ENCODE measurements at regions not wholly inside any gene's neighbourhood (a gene's known extent, or its start where the extent isn't known, plus 50 kb on each side); places are given as distances from the start of the nearest gene placed in this dataset.

DNA sequence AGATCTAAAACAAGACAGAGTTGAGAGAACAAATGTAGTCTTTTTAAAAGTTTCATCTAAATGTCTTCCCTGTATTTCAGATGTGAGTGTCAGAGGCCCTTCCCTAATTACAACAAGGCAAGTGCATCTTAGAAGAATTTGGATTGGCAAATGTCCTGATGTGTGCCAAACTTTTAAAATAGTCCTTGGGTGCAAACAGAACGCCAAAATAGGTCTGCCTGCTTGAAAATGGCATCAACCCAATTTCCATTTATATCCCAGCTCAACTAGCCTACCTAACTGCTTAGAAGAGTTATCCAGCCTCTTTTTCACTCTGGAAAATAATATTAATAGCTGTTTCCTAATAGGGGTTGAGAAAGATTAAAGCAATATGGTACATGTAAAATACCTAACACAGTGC is 311.8 kb upstream of the ARRDC4 start:
- no peak for DNase-seq
- WGBS, 2 experiments (ENCODE audit: low coverage in 1 of 2, low lambda C conversion rate in 2 of 2, missing lambda C conversion rate in 2 of 2) = 0 to 3% methylated on average over 1 of the region's 1 CpG
- H3K27me3 ChIP-seq (replicated peaks; ENCODE audit: insufficient read depth) = no peaks in the 10 kb centered on the region
- no peak overlapping the region for H3K27ac ChIP-seq
- H3F3A ChIP-seq (ENCODE audit: insufficient read depth) = no peaks in the 10 kb centered on the region
- H3K9ac ChIP-seq = no peak overlapping the region
- H3K4me1 ChIP-seq (ENCODE audit: insufficient read depth) = no peaks in the 10 kb centered on the region
- H3K79me2 ChIP-seq (ENCODE audit: insufficient read depth) = no peaks in the 10 kb centered on the region
- no peak for TF ChIP-seq EZH2phosphoT487 (IDR thresholded peaks at IDR 0.05; ENCODE audit: insufficient read depth, low read depth)
- TF ChIP-seq EZH2 (IDR thresholded peaks at IDR 0.05; ENCODE audit: insufficient read depth, poor library complexity, severe bottlenecking) = no peak
- H3K9me2 ChIP-seq (ENCODE audit: insufficient read depth) = no peaks in the 10 kb centered on the region
- no peak overlapping the region for H3K4me2 ChIP-seq (ENCODE audit: unreplicated experiment)
- no peak overlapping the region for H3K4me3 ChIP-seq
- no peak overlapping the region for H2AFZ ChIP-seq
- in situ Hi-C loops (cut with MboI) = no loop called here
- no peaks in the 10 kb centered on the region for H3K36me3 ChIP-seq (ENCODE audit: low read depth)
- H3K9me3 ChIP-seq (ENCODE audit: low read depth) = no peaks in the 10 kb centered on the region
- no peaks in the 10 kb centered on the region for H4K20me1 ChIP-seq (ENCODE audit: insufficient read depth)

DNA sequence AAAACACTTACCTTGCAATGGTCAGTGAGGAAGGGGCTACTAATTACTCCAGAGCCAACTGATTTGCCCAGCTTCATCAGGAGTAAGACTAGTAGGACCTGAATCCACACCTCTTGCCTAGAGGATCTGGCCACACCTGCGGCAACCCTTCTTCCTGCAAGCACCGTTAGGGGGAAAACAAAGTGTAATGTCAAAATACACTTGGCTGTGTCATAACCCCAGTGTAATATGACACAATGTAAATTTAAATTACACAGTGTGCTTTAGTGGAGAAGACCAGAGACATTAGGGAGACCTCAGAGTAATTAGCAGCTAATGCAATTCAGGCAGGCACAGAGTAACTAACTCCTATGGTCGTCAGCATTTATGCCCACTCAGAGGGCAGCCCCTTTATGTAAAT is 308.5 kb upstream of the ARRDC4 start:
- Histone ChIP-seq H3K79me2 (ENCODE audit: insufficient read depth) (no peaks in the 10 kb centered on the region), H3F3A (ENCODE audit: insufficient read depth) (no peaks in the 10 kb centered on the region), H3K4me3 (no peak overlapping the region), H3K9me2 (ENCODE audit: insufficient read depth) (no peaks in the 10 kb centered on the region), H3K4me2 (ENCODE audit: unreplicated experiment) (no peak overlapping the region), H2AFZ (no peak overlapping the region), H3K36me3 (ENCODE audit: low read depth) (no peaks in the 10 kb centered on the region), H4K20me1 (ENCODE audit: insufficient read depth) (no peaks in the 10 kb centered on the region), H3K27me3 (replicated peaks; ENCODE audit: insufficient read depth) (no peaks in the 10 kb centered on the region), H3K9ac (no peak overlapping the region), H3K27ac (no peak overlapping the region), H3K9me3 (ENCODE audit: low read depth) (no peaks in the 10 kb centered on the region), H3K4me1 (ENCODE audit: insufficient read depth) (no peaks in the 10 kb centered on the region)
- DNase-seq = no peak
- TF ChIP-seq EZH2phosphoT487 (IDR thresholded peaks at IDR 0.05; ENCODE audit: insufficient read depth, low read depth) (no peak), EZH2 (IDR thresholded peaks at IDR 0.05; ENCODE audit: insufficient read depth, poor library complexity, severe bottlenecking) (no peak)
- in situ Hi-C loops (cut with MboI) = no loop called here
- WGBS, 2 experiments (ENCODE audit: low coverage in 1 of 2, low lambda C conversion rate in 2 of 2, missing lambda C conversion rate in 2 of 2) = 10 to 14% methylated on average over 3 of the region's 3 CpGs

DNA sequence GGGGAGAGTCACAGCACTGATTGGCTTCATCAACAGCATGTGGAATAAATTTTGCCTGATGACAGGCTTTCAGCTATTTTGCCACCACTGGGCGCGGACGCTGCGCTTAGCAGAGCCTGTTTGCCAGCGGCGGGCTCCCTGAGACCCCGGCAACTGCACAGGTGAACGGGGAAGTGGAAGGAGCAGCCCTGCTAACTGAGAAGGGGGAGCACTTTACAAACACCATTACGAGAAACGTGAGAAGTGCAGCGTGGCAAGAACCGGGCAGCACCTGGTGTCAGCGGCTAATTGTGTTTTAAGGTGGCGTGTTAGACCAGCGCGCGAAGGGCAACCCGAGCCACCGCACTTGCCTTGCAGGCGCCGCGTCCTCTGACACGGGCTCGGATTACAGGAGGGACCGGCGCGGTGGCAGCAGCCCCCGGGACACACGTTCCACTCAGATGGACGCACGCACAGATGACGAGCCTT is 307.8 kb upstream of the ARRDC4 start:
- TF ChIP-seq EZH2 (IDR thresholded peaks at IDR 0.05; ENCODE audit: insufficient read depth, poor library complexity, severe bottlenecking) = no peak
- no peak for TF ChIP-seq EZH2phosphoT487 (IDR thresholded peaks at IDR 0.05; ENCODE audit: insufficient read depth, low read depth)
- Histone ChIP-seq H3K27me3 (replicated peaks; ENCODE audit: insufficient read depth) (no peaks in the 10 kb centered on the region), H3K79me2 (ENCODE audit: insufficient read depth) (no peaks in the 10 kb centered on the region), H3K9me3 (ENCODE audit: low read depth) (no peaks in the 10 kb centered on the region), H3K9me2 (ENCODE audit: insufficient read depth) (no peaks in the 10 kb centered on the region), H4K20me1 (ENCODE audit: insufficient read depth) (no peaks in the 10 kb centered on the region), H3K9ac (no peak overlapping the region), H2AFZ (no peak overlapping the region), H3K4me2 (ENCODE audit: unreplicated experiment) (no peak overlapping the region), H3K27ac (no peak overlapping the region), H3K4me3 (no peak overlapping the region), H3F3A (ENCODE audit: insufficient read depth) (no peaks in the 10 kb centered on the region), H3K4me1 (ENCODE audit: insufficient read depth) (no peaks in the 10 kb centered on the region), H3K36me3 (ENCODE audit: low read depth) (no peaks in the 10 kb centered on the region)
- 3 to 5% methylated on average over 32 of the region's 32 CpGs for WGBS, 2 experiments (ENCODE audit: low coverage in 1 of 2, low lambda C conversion rate in 2 of 2, missing lambda C conversion rate in 2 of 2)
- in situ Hi-C loops (cut with MboI) = no loop called here
- no peak for DNase-seq

DNA sequence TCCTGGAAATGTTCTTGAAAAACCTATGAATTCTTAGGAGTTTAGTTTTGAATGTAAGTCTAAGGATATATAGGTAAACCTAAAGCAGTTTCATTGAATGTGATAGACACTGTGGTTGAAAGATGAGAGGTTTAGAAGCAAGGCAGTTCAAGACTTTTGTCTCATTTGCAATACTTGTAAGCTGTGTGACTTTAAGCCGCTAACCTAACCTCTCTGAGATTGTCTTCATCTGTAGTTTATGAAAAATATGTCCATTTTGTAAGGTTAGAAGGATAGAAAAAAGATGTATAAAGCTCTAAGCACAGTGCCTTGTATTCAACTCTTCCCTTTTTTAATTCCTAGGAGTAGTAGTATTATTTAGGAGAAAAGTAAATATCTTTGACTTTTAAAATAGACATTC is 306.6 kb upstream of the ARRDC4 start:
- H3K9me3 ChIP-seq (ENCODE audit: low read depth) = no peaks in the 10 kb centered on the region
- TF ChIP-seq EZH2phosphoT487 (IDR thresholded peaks at IDR 0.05; ENCODE audit: insufficient read depth, low read depth) (no peak), EZH2 (IDR thresholded peaks at IDR 0.05; ENCODE audit: insufficient read depth, poor library complexity, severe bottlenecking) (no peak)
- H3K9me2 ChIP-seq (ENCODE audit: insufficient read depth) = no peaks in the 10 kb centered on the region
- H3K4me3 ChIP-seq = no peak overlapping the region
- H4K20me1 ChIP-seq (ENCODE audit: insufficient read depth) = no peaks in the 10 kb centered on the region
- H3K4me2 ChIP-seq (ENCODE audit: unreplicated experiment) = no peak overlapping the region
- H3F3A ChIP-seq (ENCODE audit: insufficient read depth) = no peaks in the 10 kb centered on the region
- no peak for DNase-seq
- 27 to 32% methylated on average over 1 of the region's 1 CpG for WGBS, 2 experiments (ENCODE audit: low coverage in 1 of 2, low lambda C conversion rate in 2 of 2, missing lambda C conversion rate in 2 of 2)
- H3K36me3 ChIP-seq (ENCODE audit: low read depth) = no peaks in the 10 kb centered on the region
- no peaks in the 10 kb centered on the region for H3K4me1 ChIP-seq (ENCODE audit: insufficient read depth)
- H3K27ac ChIP-seq = no peak overlapping the region
- no peak overlapping the region for H2AFZ ChIP-seq
- H3K27me3 ChIP-seq (replicated peaks; ENCODE audit: insufficient read depth) = no peaks in the 10 kb centered on the region
- H3K9ac ChIP-seq = no peak overlapping the region
- no peaks in the 10 kb centered on the region for H3K79me2 ChIP-seq (ENCODE audit: insufficient read depth)
- in situ Hi-C loops (cut with MboI) = no loop called here

DNA sequence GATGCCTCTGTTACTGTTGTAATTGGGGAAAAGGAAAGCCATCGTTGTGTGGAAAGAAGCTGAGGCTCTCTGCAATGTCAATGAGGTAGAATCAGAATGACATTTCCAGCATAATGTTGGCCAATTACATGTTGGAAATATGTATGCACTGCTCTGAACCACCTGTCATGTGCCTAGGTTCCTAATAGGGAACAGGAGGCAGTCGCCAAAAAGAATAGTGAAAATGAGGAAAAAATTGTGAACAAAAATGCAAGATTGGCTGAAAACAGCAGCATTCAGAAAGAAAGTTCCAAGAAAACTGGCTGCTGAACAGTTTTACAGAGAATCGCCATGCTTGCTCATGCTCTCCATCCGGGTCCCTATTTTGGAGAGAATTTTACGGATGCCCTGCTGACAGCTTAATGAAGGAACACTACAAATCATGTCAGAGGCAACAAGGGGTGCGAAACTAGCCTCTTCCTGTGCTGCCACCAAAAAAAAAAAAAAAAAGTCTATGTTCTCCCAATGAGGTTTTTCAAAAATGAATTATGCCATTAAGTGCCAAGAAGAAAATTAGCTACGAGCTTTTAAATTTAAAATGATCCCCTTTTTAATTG is 305.9 kb upstream of the ARRDC4 start:
- in situ Hi-C loops (cut with MboI) = no loop called here
- Histone ChIP-seq H4K20me1 (ENCODE audit: insufficient read depth) (no peaks in the 10 kb centered on the region), H3K9me3 (ENCODE audit: low read depth) (no peaks in the 10 kb centered on the region), H2AFZ (no peak overlapping the region), H3K9ac (no peak overlapping the region), H3F3A (ENCODE audit: insufficient read depth) (no peaks in the 10 kb centered on the region), H3K4me2 (ENCODE audit: unreplicated experiment) (no peak overlapping the region), H3K9me2 (ENCODE audit: insufficient read depth) (no peaks in the 10 kb centered on the region), H3K27me3 (replicated peaks; ENCODE audit: insufficient read depth) (no peaks in the 10 kb centered on the region), H3K4me3 (no peak overlapping the region), H3K27ac (no peak overlapping the region), H3K4me1 (ENCODE audit: insufficient read depth) (no peaks in the 10 kb centered on the region), H3K36me3 (ENCODE audit: low read depth) (no peaks in the 10 kb centered on the region), H3K79me2 (ENCODE audit: insufficient read depth) (no peaks in the 10 kb centered on the region)
- WGBS, 2 experiments (ENCODE audit: low coverage in 1 of 2, low lambda C conversion rate in 2 of 2, missing lambda C conversion rate in 2 of 2) = 3 to 4% methylated on average over 7 of the region's 7 CpGs
- TF ChIP-seq EZH2phosphoT487 (IDR thresholded peaks at IDR 0.05; ENCODE audit: insufficient read depth, low read depth) (no peak), EZH2 (IDR thresholded peaks at IDR 0.05; ENCODE audit: insufficient read depth, poor library complexity, severe bottlenecking) (no peak)
- DNase-seq = no peak

Data from GM23248 (cell line).